ENCODE measurements at regions not wholly inside any gene's neighbourhood (a gene's known extent, or its start where the extent isn't known, plus 50 kb on each side); places are given as distances from the start of the nearest gene placed in this dataset.

GRCh38 chr21:26783466-26784195, 61.6 kb downstream of the ADAMTS1 start:
- TF ChIP-seq STAT1 (conservative IDR thresholded peaks at IDR 0.05) (no peak), SP1 (IDR thresholded peaks at IDR 0.05; ENCODE audit: low read depth, low read length) (no peak)
- in situ Hi-C loops (cut with MboI) (no loop called here), intact Hi-C loops (cut with micrococcal nuclease; ENCODE audit: unreplicated experiment) (no loop called here)
- SMC1A ChIA-PET (ENCODE audit: uncharacterized antibody, unreplicated experiment), result no interaction called here
- POLR2A ChIA-PET, result no interaction called here
- no peak overlapping the region for H3K27ac ChIP-seq (ENCODE audit: control insufficient read depth, insufficient read depth)
- H3K4me2 ChIP-seq (ENCODE audit: control insufficient read depth, insufficient read depth), result no peak overlapping the region
- no peaks in the 10 kb centered on the region; a peak in 1 of 4 replicates for H3K27me3 ChIP-seq (replicated peaks in 1 of 2; ENCODE audit: control insufficient read depth in 2 of 2, insufficient read depth in 2 of 2, low read length in 1 of 2)
- no peaks in the 10 kb centered on the region for H3K4me1 ChIP-seq (ENCODE audit: control insufficient read depth, insufficient read depth, low read length)
- H3K36me3 ChIP-seq (ENCODE audit: control insufficient read depth in 2 of 2, insufficient read depth in 2 of 2, low read length in 1 of 2), result no peaks in the 10 kb centered on the region
- WGBS (ENCODE audit: insufficient coverage, insufficient replicate concordance, low lambda C conversion rate, missing lambda C conversion rate), result 0% methylated on average over 1 of the region's 1 CpG
- no TSS peak for BruUV-seq (replicated peaks)
- H3K4me3 ChIP-seq, result no peak overlapping the region
- CTCF ChIA-PET, result no interaction called here
- DNase-seq (ENCODE audit: low read depth, low spot score) (no peak), ATAC-seq (no peak), FAIRE-seq (no peak)
- no peak overlapping the region for H3K9ac ChIP-seq (ENCODE audit: control insufficient read depth, insufficient read depth, low read length)
- H4K20me1 ChIP-seq (ENCODE audit: control insufficient read depth, insufficient read depth), result no peaks in the 10 kb centered on the region
- no peak overlapping the region for H2AFZ ChIP-seq (ENCODE audit: control insufficient read depth, low read depth, low read length)
- H3K79me2 ChIP-seq (ENCODE audit: control insufficient read depth, insufficient read depth, low read length), result no peaks in the 10 kb centered on the region
- RAD21 ChIA-PET (ENCODE audit: unreplicated experiment), result no interaction called here
- H3K9me3 ChIP-seq (replicated peaks; ENCODE audit: control insufficient read depth, insufficient read depth, low read length), result no peaks in the 10 kb centered on the region; the same call in 2 of the 3 replicates

GRCh38 chr21:26782747-26783146, 62.5 kb downstream of the ADAMTS1 start:
- SMC1A ChIA-PET (ENCODE audit: uncharacterized antibody, unreplicated experiment), result no interaction called here
- Histone ChIP-seq H3K4me2 (ENCODE audit: control insufficient read depth, insufficient read depth) (no peak overlapping the region), H3K4me3 (no peak overlapping the region), H3K27ac (ENCODE audit: control insufficient read depth, insufficient read depth) (no peak overlapping the region), H3K9ac (ENCODE audit: control insufficient read depth, insufficient read depth, low read length) (no peak overlapping the region), H4K20me1 (ENCODE audit: control insufficient read depth, insufficient read depth) (no peaks in the 10 kb centered on the region), H3K36me3 (ENCODE audit: control insufficient read depth in 2 of 2, insufficient read depth in 2 of 2, low read length in 1 of 2) (no peaks in the 10 kb centered on the region), H3K4me1 (ENCODE audit: control insufficient read depth, insufficient read depth, low read length) (no peaks in the 10 kb centered on the region), H3K79me2 (ENCODE audit: control insufficient read depth, insufficient read depth, low read length) (no peaks in the 10 kb centered on the region), H3K27me3 (replicated peaks in 1 of 2; ENCODE audit: control insufficient read depth in 2 of 2, insufficient read depth in 2 of 2, low read length in 1 of 2) (no peaks in the 10 kb centered on the region; a peak in 1 of 4 replicates), H3K9me3 (replicated peaks; ENCODE audit: control insufficient read depth, insufficient read depth, low read length) (no peaks in the 10 kb centered on the region; the same call in 2 of the 3 replicates), H2AFZ (ENCODE audit: control insufficient read depth, low read depth, low read length) (no peak overlapping the region)
- BruUV-seq (replicated peaks), result no TSS peak
- DNase-seq (ENCODE audit: low read depth, low spot score) (no peak), FAIRE-seq (no peak), ATAC-seq (no peak)
- RAD21 ChIA-PET (ENCODE audit: unreplicated experiment), result no interaction called here
- CTCF ChIA-PET, result no interaction called here
- POLR2A ChIA-PET, result no interaction called here
- in situ Hi-C loops (cut with MboI), result no loop called here
- WGBS (ENCODE audit: insufficient coverage, insufficient replicate concordance, low lambda C conversion rate, missing lambda C conversion rate), result 27% methylated on average over 2 of the region's 2 CpGs
- intact Hi-C loops (cut with micrococcal nuclease; ENCODE audit: unreplicated experiment), result no loop called here
- TF ChIP-seq NFIC (IDR thresholded peaks at IDR 0.05; ENCODE audit: low read depth, low read length) (no peak), ZNF687 (IDR thresholded peaks at IDR 0.05) (no peak), PKNOX1 (IDR thresholded peaks at IDR 0.05) (no peak), ZNF207 (IDR thresholded peaks at IDR 0.05; ENCODE audit: borderline replicate concordance) (no peak), ETV6 (conservative IDR thresholded peaks at IDR 0.05 in 1 of 2, IDR thresholded peaks at IDR 0.05 in 1 of 2; ENCODE audit: borderline replicate concordance in 1 of 2, low read depth in 1 of 2) (no peak), ZZZ3 (IDR thresholded peaks at IDR 0.05; ENCODE audit: control insufficient read depth, insufficient read length, low read depth) (no peak), USF1 (IDR thresholded peaks at IDR 0.05; ENCODE audit: borderline replicate concordance, extremely low read length, insufficient read depth, low read depth, low read length) (no peak)

Data from GM12878 (cell line).